ENCODE measurements at regions not wholly inside any gene's neighbourhood (a gene's known extent, or its start where the extent isn't known, plus 50 kb on each side); places are given as distances from the start of the nearest gene placed in this dataset.

GRCh38 chr2:167404627-167405284 lies 516.5 kb downstream of the XIRP2 start:
- H3K79me2 ChIP-seq (ENCODE audit: control insufficient read depth, insufficient read depth, low read length), result no peaks in the 10 kb centered on the region
- no peak for TF ChIP-seq CTCF (optimal IDR thresholded peaks at IDR 0.05 in 1 of 3, IDR thresholded peaks at IDR 0.05 in 1 of 3, conservative IDR thresholded peaks at IDR 0.05 in 1 of 3; ENCODE audit: extremely low read depth in 1 of 3, insufficient read depth in 2 of 3, low read length in 3 of 3)
- TF ChIP-seq EZH2 (IDR thresholded peaks at IDR 0.05; ENCODE audit: low read length), result no peak
- no peak overlapping the region for H3K27ac ChIP-seq (ENCODE audit: control insufficient read depth, insufficient read depth, low read length)
- no peaks in the 10 kb centered on the region for H3K27me3 ChIP-seq (ENCODE audit: control insufficient read depth, extremely low read depth, insufficient read depth, low read length)
- dilution Hi-C loops (cut with MboI; ENCODE audit: extremely low pct_ligation_motif_present, low sequenced_read_pairs), result no loop called here
- no peak overlapping the region for H3K4me2 ChIP-seq (ENCODE audit: control insufficient read depth, extremely low read depth, insufficient read depth, low read depth, low read length)
- no peaks in the 10 kb centered on the region for H3K36me3 ChIP-seq (ENCODE audit: control insufficient read depth in 2 of 2, extremely low read depth in 1 of 2, insufficient read depth in 2 of 2, low read length in 2 of 2)
- no peaks in the 10 kb centered on the region for H4K20me1 ChIP-seq (ENCODE audit: control insufficient read depth, extremely low read depth, insufficient read depth, low read length)
- H2AFZ ChIP-seq (ENCODE audit: control insufficient read depth, low read length), result no peak overlapping the region
- H3K9me3 ChIP-seq (ENCODE audit: control insufficient read depth, low read depth, low read length), result no peaks in the 10 kb centered on the region
- H3K9me1 ChIP-seq (ENCODE audit: control insufficient read depth, extremely low read depth, insufficient read depth, low read length), result no peaks in the 10 kb centered on the region
- no peak overlapping the region for H3K4me3 ChIP-seq (ENCODE audit: control insufficient read depth in 2 of 3, extremely low read depth in 1 of 3, insufficient read depth in 2 of 3, low read depth in 1 of 3, low read length in 3 of 3)
- H3K4me1 ChIP-seq (ENCODE audit: control insufficient read depth, extremely low read depth, insufficient read depth, low read length), result no peaks in the 10 kb centered on the region
- FAIRE-seq (no peak), DNase-seq (ENCODE audit: low read depth, low spot score) (no peak)
- no peak overlapping the region for H3K9ac ChIP-seq (ENCODE audit: control insufficient read depth, extremely low read depth, insufficient read depth, low read length)

- DNase-seq (ENCODE audit: low read depth, low spot score), result no peak
- no peak overlapping the region for H3K4me2 ChIP-seq (ENCODE audit: control insufficient read depth, extremely low read depth, insufficient read depth, low read depth, low read length)
- no peaks in the 10 kb centered on the region for H3K9me1 ChIP-seq (ENCODE audit: control insufficient read depth, extremely low read depth, insufficient read depth, low read length)
- H3K4me3 ChIP-seq (ENCODE audit: control insufficient read depth in 2 of 3, extremely low read depth in 1 of 3, insufficient read depth in 2 of 3, low read depth in 1 of 3, low read length in 3 of 3), result no peak overlapping the region
- no peak for FAIRE-seq
- no peaks in the 10 kb centered on the region for H3K27me3 ChIP-seq (ENCODE audit: control insufficient read depth, extremely low read depth, insufficient read depth, low read length)
- no peak overlapping the region for H3K27ac ChIP-seq (ENCODE audit: control insufficient read depth, insufficient read depth, low read length)
- no peak overlapping the region for H2AFZ ChIP-seq (ENCODE audit: control insufficient read depth, low read length)
- H3K9ac ChIP-seq (ENCODE audit: control insufficient read depth, extremely low read depth, insufficient read depth, low read length), result no peak overlapping the region
- H3K79me2 ChIP-seq (ENCODE audit: control insufficient read depth, insufficient read depth, low read length), result no peaks in the 10 kb centered on the region
- H3K4me1 ChIP-seq (ENCODE audit: control insufficient read depth, extremely low read depth, insufficient read depth, low read length), result no peaks in the 10 kb centered on the region
- no peaks in the 10 kb centered on the region for H3K36me3 ChIP-seq (ENCODE audit: control insufficient read depth in 2 of 2, extremely low read depth in 1 of 2, insufficient read depth in 2 of 2, low read length in 2 of 2)
- no peak for TF ChIP-seq CTCF (optimal IDR thresholded peaks at IDR 0.05 in 1 of 3, IDR thresholded peaks at IDR 0.05 in 1 of 3, conservative IDR thresholded peaks at IDR 0.05 in 1 of 3; ENCODE audit: extremely low read depth in 1 of 3, insufficient read depth in 2 of 3, low read length in 3 of 3)
- no peak for TF ChIP-seq EZH2 (IDR thresholded peaks at IDR 0.05; ENCODE audit: low read length)
- dilution Hi-C loops (cut with MboI; ENCODE audit: extremely low pct_ligation_motif_present, low sequenced_read_pairs), result no loop called here
- H4K20me1 ChIP-seq (ENCODE audit: control insufficient read depth, extremely low read depth, insufficient read depth, low read length), result no peaks in the 10 kb centered on the region
- no peaks in the 10 kb centered on the region for H3K9me3 ChIP-seq (ENCODE audit: control insufficient read depth, low read depth, low read length)
Observed at GRCh38 chr2:167401309-167401708, 513.0 kb downstream of the XIRP2 start.

All from keratinocyte (primary cell).